Loucy (cell line): ENCODE measurements at regions not wholly inside any gene's neighbourhood (a gene's known extent, or its start where the extent isn't known, plus 50 kb on each side); places are given as distances from the start of the nearest gene placed in this dataset.

Source experiments
- EZH2phosphoT487 ChIP-seq: fragments of 200-600 bp; IDR thresholded peaks from 2 replicates; pipeline ENCODE4 v1.6.1; 2018; ENCODE audit warnings: antibody characterized with exemption, mild to moderate bottlenecking, moderate library complexity, borderline replicate concordance
- TF ChIP-seq, protein P1 (sequence below): fragments of 200-600 bp; sonication (generic); conservative IDR thresholded peaks from 2 replicates; pipeline ENCODE4 v1.5.1; 2014; ENCODE audit warnings: mild to moderate bottlenecking, antibody characterized with exemption, low read length

DNA sequence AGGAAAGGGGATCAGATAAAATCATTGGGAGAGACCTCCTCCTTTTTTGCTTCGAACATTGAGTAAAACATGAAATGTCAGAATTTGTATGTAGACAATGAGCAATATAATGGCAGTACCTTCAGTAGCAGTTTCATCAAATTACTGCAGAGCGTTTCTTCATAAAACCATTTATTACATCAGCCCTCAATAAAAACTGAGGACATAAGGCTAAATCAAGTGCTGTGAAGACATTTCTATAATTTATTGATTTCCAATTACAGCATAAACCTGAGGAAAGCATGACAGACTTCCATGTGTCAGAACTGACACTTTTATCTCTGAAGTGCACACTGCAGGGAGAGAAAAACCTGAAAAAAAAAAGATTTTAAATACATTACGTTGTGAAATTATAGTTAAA, 172.6 kb upstream of the ZNF804B start:
- no peak for TF ChIP-seq EZH2phosphoT487
- TF ChIP-seq, protein P1, sequence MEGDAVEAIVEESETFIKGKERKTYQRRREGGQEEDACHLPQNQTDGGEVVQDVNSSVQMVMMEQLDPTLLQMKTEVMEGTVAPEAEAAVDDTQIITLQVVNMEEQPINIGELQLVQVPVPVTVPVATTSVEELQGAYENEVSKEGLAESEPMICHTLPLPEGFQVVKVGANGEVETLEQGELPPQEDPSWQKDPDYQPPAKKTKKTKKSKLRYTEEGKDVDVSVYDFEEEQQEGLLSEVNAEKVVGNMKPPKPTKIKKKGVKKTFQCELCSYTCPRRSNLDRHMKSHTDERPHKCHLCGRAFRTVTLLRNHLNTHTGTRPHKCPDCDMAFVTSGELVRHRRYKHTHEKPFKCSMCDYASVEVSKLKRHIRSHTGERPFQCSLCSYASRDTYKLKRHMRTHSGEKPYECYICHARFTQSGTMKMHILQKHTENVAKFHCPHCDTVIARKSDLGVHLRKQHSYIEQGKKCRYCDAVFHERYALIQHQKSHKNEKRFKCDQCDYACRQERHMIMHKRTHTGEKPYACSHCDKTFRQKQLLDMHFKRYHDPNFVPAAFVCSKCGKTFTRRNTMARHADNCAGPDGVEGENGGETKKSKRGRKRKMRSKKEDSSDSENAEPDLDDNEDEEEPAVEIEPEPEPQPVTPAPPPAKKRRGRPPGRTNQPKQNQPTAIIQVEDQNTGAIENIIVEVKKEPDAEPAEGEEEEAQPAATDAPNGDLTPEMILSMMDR = no peak
